Tongue (tissue), 1 donor: ENCODE measurements at regions not wholly inside any gene's neighbourhood (a gene's known extent, or its start where the extent isn't known, plus 50 kb on each side); places are given as distances from the start of the nearest gene placed in this dataset.
"Not testable (repeated sequence)": the region's sequence is repeated elsewhere in the genome, so short reads cannot be mapped to it uniquely, and the experiment has no call there.

Experiments
- DNase-seq: peaks from one replicate; pipeline ENCODE4 v3.0.0-alpha.2; 2015

DNA sequence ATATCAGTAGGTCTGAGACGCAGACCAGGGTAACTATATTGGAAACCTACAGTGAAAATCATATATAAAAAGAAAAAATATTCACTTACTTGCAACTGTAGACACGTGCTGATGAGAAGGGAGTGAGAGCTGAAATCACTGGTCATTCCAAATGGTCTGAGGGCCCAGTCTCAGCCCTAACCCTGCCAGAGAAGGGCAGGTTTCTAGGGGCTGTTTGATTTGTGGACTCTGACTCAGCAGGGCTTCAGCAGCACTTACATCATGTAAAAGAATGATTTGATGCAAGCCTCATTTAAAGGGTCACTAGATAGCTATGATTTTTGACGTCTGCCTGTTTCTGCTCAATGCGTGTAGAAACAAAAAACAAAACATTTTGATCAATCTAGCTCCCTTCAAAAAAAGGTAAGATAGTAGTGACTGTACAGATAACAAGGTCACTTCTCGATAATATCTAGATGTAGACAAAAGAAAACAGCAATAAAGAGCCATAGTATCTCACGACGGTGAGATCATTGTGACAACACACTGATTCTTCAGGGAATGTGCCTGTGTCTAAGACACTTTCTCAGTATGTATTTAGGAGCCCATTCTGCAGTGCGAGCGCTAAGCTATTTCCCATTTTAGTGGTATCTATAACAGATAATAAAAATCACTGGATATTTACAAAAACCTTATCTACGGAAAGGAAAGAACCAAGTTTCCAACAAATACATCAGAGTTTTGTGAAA is 307.2 kb downstream of the HIVEP2 start:
- DNase-seq: no peak

DNA sequence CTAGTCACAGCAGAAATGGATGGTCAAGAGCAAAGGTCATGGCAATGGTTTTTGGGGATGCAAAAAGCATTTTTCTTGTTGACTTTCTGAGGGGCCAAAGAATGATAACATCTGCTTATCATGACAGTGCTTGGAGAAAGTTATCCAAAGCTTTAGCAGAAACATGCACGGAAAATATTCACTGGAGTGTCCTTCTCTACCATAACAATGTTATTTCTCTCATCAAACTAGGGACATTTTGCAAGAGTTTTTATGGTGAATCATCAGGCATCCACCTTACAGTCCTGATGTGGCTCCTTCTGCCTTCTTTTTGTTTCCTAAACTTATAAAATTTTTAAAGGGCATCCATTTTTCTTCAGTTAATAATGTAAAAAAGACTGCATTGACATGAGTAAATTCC is 302.3 kb downstream of the HIVEP2 start:
- no peak for DNase-seq

DNA sequence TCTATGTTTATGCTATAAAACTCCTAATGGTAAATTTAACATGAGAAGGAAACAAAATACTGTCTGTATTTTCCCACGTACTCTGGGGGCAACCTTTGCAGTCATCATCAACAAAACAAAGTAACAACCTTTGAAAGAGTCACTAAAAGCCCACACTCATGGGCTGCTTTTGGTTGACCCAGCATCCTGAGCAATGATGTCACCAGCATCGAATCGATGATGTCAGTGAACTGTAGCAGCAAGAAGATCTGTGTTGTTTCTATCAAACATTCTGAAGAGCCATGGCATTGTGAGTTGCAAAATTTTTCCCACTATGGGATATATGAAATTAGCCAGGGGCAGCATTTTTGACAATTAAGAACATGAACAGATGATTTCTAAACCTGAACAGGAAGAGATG is 300.1 kb downstream of the HIVEP2 start:
- no peak for DNase-seq

DNA sequence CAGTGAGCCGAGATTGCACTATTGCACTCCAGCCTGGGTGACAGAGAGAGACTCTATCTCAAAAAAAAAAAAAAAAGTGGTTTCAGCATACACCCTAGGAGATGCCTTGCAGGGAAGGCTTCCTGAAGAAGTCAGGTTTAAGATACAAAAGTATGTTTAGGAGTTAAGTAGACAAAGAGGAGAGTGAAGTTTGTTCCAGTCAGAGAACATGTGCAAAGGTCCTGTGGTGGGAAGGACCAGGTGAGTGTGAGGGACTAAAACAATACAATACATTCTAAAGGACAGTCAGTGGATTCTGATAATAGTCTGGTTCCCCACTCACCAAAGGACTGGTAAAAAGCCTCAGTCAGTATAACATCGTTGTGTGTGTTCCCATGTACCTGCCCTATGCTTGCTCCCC is 299.3 kb downstream of the HIVEP2 start:
- no peak for DNase-seq

DNA sequence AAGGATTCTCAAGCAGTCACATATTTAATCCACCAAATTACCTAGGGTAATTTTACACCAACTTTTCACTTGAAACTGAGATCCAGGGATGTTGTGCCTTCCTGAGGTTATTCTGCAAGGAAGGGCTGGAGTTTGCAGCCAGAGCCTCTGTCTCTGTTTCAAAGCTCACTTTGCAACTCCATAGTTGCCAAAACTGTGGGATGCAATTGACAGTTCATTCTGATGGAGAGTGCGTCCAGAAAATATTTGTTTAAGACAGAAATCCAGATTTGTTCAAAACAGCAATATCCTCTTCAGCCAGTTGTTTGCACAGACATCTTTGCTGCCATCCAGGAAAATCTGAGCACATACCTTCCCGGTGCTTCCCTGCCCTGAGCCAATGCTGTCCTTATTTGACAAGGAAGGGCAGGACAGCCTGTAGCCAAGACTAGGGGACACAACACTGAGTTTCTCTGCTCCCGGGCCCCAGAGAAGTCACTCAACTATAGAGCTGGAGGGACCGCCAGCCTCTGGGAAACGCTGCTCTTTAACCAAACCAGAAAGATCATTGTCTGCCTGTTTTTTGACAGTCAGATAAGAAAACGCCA is 297.4 kb downstream of the HIVEP2 start:
- peak; percentile 7 for DNase-seq

DNA sequence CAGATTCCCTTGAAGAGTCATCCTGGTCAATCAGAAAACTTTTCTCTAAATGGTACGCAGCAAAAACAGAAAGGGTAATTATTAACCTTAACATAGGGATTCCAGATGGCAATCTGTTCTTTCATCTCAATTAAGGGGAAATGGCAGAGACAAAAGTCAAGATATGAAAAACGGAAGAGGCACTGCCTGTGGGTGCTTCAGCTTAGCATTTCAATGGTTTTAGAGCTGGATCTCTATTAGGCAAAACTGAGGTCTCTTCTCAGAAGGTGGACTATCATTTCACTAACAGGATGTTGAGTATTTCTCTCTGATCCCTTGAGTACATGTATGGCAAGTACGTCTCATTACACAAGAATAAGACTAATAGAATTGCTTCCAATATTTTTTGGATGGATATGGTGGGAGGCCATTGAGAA is 296.9 kb downstream of the HIVEP2 start:
- DNase-seq: no peak

DNA sequence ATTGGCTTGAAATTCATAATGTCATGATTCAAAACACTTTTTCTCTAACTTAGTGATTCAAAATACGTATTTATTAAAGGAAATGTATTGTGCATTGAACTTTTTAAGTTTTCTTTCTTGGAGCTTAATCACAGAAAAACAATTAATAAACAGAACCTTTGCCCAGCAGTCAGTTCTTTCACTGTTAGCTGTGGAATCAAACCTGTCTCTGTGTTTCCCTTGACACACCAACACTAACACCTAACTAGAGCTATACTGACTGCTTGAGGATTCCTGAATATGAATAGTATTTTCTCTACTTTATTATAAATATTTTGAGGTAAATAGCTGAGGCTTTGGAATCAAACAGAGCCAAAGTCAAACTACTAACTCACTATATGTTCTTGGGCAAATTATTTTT is 296.4 kb downstream of the HIVEP2 start:
- no peak for DNase-seq

DNA sequence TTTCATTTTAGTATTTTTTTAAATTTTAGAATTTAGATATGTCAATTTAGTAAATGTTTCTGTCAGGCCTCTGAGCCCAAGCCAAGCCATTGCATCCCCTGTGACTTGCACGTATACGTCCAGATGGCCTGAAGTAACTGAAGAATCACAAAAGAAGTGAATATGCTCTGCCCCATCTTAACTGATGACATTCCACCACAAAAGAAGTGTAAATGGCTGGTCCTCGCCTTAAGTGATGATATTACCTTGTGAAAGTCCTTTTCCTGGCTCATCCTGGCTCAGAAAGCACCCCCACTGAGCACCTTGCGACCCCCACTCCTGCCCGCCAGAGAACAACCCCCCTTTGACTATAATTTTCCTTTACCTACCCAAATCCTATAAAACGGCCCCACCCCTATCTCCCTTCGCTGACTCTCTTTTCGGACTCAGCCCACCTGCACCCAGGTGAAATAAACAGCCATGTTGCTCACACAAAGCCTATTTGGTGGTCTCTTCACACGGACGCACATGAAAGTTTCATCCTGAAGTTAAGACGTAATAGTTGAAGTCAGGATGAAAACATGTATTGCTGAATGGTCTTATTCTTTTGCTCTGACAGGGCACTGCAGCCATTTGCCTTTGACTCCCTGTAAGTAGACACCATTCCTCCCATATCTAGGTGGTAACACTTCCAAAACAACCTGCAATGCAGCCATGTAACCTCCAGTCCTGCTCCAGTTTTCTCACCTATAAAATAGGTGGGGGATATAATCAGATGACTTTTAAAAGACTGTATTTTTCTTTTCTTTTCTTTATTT is 295.3 kb downstream of the HIVEP2 start:
- not testable (repeated sequence) for DNase-seq

DNA sequence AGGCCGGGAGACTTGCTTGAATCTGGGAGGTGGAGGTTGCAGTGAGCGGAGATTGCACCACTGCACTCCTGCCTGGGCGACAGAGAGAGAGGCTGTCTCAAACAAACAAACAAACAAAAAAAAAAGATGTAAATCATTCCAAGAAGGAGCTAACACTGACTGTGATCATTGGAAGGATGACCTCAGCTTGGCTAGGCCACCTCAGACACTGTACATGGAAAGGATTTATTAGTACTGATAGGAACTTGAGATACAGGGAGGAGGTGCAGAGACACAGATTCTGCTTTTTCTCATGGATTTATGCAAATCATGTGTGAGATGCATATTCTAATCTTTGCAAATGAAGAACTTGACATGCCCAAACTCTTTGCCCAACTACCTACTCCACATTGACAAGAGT is 293.6 kb downstream of the HIVEP2 start:
- DNase-seq: no peak

DNA sequence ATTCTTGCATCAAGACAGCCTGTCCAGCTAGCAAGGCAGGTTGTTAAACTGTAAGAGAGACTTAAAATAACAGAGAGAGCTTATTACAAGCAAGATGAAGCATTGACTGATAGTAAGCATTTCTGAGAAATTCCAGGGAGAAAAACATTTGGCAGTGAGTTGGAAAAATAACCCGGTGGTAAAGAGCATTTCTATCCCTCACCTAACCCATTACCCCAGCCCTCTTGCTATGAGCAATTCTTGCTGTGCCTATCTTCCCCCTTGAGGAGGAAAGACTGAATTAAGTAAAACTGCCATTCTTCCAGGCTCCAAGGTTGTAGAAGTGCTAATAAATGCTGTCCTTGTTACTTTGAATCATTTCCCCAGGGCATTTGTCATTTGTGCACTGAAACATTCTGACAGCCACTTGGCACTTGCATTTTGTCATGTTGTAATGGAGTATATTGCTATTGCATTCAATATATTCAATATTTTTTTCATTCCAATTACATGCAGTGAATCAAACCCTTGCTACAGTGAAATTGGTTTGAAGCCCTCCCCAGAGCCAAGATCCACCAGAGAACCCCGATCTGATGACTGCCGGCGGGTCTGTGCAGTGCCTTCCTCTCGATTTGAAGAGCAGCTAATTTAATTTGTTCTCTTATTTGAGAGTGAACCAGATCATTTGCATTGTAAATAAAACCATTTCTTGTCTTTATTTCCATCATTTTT is 291.1 kb downstream of the HIVEP2 start:
- no peak for DNase-seq

DNA sequence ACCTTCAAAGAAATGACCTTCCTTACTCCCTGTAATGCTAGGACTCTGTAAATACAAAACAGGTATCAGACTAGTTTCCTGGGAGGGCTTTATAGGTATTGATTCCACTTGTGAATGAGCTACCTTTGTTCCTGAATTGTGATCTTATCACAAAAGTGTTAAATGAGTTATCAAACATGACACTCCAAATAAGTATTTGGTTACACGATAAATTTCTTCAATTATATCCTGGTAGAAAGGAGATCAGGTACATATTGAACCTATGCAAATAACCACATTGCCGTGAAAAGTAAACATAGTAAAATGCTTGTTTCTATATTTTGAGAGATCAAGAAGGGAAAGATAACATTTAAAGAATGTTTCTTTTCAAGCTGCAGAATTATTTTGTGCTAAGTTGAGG is 285.3 kb downstream of the HIVEP2 start:
- DNase-seq: no peak

DNA sequence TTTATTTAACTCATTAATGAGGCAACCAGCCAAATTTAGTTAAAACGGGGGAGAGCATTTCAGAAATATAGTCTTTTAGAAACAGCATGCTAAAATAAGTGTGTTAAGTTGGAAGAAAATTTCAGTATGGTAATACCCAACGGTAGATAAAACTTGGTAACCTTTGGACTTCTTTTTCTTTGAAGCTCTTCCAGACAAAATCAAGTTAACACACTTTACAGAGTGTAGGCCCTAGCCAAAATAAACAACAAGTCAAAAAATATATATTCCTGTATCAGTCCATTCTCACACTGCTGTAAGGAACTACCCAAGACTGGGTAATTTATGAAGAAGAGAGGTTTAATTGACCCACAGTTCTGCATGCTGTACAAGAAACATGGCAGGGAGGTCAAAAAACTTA is 279.6 kb downstream of the HIVEP2 start:
- no peak for DNase-seq

DNA sequence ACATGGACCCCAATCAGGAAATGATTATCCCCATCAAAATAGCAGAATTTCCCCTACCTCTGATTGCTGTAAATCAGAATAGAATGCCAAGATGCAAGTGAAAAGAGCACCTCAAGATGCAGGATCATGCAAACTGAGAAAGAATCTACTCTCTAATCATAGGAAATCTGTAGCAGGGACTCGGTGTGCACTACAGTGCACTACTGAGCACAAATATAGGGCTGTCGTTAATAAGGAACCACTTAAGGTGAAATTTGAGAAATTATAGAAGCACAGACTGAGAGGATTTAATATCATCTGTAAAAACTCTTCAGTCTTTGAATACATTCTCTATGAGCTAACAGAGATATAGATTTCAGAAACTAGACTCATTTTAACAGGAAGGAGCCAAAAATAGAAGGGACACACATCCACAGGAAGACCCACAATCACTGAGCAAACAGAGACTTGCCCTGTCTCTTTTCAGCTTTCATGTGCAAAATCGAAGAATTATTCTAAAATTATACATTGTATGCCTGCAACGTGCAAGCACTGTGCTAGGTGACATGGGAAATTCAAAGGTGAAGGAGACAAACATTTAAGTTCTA is 278.3 kb downstream of the HIVEP2 start:
- DNase-seq: no peak

DNA sequence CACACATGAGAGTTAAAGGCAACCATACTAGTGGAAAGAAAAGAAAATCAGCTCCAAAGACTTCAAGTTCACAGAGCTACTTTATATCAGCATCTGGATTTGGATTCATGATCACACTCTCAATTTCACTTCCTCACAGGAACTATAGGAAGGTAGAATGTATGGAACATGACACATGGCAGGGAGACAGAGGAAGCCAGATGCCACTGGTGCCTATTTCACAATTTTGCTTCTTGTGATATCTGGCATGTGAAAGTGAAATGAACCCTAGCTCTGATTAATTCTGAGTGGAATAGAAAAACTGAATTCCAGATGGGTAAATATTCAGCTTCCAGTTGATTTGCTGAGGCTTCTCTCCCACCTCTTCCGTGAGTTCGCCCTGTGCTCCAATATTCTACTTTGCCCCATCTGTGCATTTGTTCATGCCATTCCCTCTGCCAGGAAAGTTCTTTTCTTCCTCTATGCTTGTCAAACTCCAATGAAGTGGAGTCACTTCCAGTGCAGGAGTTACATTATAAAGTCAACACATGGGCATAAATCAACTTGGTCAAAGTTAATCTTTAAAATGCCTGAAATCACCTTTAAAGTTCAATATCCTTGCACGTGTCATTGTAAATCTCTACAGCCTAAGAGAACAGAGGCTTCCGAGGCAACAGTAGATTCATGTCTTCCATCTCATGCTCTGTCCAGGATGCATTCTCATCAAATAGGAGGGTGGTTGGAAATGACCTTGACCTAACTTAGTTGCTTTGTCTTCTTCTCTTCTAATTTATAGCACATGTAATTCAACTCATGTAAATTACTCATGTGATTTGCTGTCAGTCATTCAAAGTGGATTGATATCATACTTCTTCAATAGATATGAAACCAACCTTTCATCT is 275.3 kb downstream of the HIVEP2 start:
- no peak for DNase-seq

DNA sequence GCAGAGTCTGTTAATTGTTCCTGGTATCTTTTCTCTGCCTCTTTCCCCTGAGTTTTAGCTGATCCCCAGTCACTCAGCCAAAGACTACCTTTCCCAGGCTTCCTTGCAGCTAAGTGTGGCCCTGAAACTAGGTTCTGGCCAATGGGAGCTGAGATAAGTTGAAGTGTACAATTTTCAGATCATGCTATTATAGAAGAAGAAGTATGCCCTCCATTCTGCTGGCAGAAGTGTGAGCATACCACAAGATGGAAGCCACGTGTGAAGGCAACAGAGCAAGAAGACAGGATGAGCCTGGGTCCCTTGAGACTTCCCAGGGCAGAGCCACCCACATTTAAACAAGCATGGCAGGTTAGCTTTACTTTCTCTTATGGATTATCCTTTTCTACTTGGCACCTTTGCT is 273.2 kb downstream of the HIVEP2 start:
- no peak for DNase-seq

DNA sequence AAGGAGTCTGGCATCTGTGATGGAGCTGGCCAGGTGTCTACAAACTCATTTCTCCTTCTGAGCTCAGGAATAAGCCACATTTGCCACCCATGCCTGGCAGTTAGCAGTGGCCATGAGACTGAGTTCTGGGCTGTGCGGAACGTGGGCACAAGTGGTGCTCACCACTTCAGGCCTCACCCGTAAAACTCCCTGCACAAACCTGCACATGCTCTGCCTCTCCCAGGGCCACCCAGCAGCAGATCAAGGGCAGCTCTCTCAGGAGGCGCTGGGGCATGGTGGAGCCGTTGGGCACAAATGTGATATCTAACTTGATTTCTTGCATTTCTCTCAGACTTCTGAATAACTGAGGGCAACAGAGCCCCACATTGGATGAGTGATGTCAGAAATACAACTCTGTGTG is 269.5 kb downstream of the HIVEP2 start:
- DNase-seq: no peak

DNA sequence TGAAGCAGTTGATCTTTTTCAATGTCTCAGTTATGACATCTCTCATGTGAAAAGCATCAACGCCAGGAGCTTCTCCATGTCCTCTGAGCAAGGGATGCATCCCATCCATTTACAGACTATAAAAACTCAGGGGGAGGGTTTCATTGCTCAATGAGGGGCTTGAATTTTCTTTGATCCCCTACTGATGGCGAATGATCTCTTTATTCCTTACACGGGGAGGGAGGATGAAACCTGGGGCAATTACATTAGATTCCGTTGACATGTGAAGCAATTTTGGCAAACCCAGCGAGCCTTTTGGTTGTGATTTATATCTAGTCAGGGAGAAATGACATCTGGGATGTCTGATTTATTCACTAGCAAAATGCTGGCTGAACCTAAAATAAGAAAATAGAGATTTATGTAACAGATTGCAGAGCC is 268.9 kb downstream of the HIVEP2 start:
- no peak for DNase-seq

DNA sequence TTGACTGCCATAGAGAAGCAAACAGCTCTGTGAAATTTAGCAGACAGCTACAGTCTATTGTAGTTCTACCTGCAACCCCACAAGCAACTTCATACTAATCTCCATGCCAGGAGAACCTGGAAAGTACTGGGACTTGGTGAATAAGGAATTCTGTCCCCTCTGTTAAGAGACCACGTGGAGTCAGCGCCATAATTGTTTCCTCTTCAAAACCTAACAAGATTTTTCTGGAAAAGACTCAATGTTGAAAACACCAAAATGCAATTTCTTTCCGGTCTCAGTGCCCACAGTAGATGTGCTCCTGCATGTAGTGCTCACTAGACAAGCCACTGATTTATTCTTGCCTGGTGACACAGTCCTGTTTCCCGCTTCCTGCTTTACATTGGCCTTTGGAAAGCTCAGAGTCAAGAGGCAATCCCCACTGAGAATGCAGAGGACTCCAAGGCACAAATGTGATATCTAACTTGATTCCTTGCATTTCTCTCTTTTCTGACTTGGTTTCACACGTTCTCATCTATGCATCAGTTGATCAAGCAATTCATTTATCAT is 268.3 kb downstream of the HIVEP2 start:
- DNase-seq: no peak

DNA sequence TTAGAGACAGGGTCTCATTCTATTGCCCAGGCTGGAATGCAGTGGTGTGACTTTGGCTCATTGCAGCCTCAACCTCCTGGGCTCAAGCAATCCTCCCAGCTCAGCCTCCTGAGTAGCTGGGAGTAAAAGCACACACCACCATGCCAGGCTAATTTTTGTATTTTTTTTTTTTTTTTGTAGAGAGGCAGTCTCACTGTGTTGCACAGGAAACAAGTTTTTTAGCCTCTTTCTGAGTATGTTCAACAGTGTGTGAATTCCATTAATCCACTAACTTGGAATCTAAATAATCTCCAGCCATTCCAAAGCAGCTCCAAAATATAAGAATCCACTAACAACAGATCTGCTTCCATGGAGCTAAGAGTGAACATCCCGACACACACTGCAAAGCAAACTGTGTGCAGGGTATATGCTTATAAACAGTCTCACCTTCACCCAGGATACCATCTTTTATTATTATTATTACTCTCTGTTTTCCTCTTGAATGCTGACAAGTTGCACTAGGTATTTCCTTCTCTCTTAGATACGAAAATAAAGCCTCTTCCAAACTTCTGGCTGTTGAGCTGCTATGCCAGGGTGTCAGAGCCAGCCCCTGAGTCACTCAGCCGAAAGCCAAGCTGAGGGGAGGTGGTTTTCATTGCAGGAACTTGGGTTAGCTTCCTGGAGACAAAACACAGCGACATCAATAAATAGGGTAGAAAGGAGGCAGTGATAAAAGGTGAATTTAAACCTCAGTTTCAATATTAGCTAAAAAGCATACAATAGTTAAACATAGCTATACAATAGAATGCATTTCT is 264.9 kb downstream of the HIVEP2 start:
- no peak for DNase-seq

DNA sequence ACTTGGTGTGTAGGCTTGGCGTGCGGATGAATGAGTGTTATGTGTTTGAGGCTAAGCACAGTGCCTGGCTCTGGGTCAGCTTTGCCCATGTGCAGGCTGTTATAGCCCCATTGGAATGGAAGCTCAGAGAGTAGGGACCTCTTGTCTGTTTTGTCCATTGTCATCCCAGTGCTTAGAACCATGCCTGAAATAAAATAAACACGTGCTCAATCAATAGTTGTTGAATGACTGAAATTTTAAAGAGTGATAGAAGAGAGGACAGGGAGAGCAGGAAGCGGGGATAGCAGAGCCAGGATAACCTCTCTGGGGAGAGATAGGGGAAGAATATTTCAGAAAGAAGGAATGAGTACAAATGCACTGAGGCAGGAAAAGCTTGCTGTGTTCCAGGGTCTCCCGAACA is 263.9 kb downstream of the HIVEP2 start:
- no peak for DNase-seq
